ENCODE measurements at regions not wholly inside any gene's neighbourhood (a gene's known extent, or its start where the extent isn't known, plus 50 kb on each side); places are given as distances from the start of the nearest gene placed in this dataset.

DNA sequence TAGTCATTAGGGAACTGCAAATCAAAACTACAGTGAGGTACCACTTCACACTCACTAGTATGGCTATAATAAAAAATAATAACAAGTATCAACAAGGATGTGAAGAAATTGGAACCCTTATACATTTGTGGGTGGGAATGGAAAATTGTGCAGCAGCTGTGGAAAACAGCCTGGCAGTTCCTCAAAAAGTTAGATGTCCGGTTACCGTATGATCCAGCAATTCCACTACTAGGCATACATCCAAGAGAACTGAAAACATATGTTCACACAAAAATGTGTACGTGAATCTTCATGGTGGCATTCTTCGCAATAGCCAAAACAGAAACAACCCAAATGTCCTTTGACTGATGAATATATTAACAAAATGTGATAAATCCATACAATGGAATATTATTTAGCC lies 187.9 kb upstream of the LYSMD4 start:
- DNase-seq, result no peak

DNA sequence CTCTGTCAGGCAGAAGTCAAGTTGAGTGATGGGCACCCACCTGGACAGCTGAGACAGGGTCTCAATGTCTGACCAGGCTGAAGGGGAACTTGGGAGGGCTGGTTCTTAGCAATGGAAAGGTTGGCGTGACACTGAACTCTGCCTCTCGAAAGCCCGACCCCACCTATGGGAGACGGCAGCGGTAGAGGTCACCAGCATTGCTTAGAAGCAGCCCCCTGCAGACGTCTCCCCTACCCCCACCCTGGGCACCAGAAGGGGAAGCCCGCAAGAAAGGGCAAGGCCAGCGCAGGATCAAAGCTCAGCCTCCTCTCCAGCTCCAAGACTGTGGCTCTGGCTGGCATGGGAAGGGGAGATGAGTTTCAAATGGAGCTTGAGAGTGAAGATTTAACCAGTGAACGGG lies 184.8 kb upstream of the LYSMD4 start:
- no peak for DNase-seq

DNA sequence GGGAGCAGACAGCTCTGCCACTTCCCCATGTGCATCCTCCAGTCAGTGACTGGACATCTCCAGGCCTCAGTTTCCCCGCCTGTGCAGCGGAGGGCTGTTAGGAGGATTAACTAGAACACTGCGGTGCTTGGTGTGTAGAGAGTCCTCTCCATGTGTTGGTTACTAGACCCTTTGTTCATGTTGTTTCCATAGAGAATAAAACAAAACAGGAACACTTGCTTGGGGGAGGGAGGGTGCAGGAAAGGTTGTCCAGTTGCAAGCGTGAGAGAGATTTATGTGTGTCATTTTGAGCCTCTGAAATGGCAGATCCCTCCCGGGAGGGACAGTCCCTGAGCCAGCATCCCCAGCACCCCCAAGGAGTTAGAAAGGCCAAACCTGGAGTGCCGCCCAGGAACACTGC lies 184.0 kb upstream of the LYSMD4 start:
- no peak for DNase-seq

DNA sequence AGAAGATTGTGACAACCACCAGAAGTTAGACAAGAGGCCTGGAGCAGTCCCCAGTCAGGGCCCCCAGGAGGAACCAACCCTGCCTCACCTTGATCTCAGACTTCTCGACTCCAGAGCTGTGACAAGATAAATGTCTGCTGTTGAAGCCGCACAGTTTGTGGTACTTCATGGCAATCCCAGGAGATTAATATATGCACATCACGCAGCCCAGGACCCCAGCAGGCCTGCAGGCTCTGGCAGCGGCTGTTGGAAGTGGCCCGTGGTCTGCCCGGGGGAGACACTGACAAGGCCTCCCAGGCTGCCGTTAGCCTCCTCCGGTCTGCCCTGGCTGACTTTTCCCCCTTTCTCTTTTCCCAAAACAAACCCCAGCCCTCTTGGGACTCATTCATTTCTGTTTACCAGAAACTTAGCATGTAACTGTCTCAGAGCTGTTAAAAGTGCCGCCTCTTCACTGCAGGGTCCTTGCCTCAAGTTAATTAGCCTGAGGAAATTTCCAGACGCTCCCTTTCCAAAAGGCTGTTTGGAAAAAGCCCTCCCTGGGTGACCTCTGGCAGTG lies 183.5 kb upstream of the LYSMD4 start:
- no peak for DNase-seq

DNA sequence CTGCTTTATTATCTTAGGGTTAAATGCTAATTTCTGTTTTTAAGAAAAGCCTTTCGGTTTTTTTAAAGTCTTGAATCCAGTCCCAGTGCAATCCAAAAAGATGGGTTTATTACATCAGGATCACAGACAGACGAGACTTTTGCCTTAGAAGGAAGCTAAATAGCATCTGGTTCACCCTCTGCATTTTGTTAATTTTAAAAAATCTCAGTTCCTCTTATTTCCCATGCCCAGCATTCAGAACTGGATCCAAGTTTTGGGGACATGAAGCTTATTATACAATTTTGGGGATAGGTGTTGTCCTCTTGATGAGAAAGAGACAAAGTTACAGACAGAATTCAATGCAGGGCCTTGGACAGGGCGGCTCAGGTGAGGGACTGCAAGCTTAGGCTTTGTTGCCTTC lies 181.5 kb upstream of the LYSMD4 start:
- DNase-seq, result no peak

DNA sequence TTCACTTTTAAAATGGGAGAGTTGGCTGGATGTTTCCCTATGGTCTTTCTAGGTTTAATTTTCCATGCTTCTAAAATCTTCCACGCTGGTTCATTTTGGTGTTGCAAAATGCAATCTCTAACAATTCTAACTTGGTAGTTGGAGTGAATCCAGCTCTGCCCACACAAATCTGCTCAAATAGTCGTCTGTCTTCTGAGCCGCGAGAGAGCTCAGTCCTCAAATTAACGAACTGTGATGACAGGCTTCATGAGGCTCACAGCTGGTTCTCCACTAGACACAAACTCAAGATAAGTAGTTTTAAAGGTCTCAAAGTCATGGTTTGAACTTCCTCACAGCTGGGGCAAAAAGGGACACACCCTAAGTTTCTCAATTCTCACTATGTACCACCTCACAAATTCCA lies 178.6 kb upstream of the LYSMD4 start:
- DNase-seq, result peak; percentile 66

DNA sequence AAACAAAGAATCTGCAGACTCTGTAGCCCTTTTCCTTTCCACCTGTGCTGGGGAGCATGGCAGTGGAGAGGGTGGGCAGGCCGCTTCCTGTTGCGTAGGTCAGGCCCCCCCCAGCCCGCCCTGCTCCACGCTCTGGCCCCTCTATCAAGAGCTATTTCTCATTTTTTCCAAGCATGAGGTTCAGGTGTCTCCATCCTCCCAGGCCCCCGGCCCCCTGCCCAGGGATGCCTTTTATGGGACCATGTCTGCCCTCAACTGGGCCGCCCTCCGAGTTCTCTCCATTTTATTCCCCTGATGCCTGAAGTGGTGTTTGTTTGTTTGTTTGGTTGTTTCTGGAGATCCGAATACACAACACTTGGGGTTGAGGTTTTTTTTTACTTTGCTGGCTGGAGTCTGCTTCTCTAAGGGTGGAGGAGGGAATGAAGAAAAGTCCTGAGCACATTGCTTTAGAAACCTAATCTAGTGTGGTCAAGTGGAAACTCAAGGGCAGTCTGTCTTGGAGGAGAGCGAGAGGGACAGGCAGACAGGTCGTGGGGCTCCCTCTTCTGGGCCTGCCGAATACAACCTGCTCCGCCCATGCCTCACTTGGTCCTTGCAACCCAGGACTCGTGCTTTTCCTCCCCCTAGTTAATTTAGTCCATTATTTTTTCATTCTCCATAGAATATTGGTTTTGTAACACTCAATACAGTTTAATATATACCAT lies 176.5 kb upstream of the LYSMD4 start:
- peak; percentile 68 for DNase-seq

DNA sequence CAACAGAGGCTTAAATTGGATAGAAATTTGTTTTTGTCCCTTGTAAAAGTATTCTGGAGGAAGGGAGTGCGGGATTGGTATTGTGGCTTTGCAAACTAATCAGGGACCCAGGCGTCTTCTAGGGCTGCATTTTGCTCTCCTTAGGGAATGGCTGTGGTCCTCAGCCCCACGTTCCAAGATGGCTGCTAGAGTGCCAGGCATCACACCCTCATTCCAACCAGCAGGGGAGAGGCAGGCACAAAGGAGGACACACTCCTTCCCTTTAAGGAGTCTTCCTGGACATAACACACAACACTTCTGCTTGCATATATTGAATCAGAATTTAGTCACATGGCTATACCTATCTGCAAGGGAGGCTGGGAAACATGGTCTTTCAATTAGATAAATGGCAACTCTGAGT lies 174.5 kb upstream of the LYSMD4 start:
- DNase-seq, result no peak

DNA sequence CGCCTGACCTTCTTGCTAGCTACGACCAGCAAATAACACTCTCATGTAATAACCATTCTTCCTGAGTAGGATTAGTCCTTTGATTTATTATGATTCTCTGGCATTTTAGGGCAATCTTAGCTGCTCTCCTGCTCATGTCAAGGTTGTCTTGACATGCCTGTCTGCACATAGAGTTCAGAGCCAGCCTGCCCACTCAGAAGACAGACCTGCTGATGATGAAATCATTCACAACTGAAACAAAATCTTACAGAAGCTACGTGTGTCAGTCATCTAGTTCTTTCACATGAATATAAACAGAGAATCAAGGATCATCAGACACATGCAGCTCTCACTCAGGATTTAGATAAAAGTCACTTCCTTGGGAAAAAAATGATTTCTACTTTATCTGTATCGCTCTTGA lies 173.6 kb upstream of the LYSMD4 start:
- no peak for DNase-seq

DNA sequence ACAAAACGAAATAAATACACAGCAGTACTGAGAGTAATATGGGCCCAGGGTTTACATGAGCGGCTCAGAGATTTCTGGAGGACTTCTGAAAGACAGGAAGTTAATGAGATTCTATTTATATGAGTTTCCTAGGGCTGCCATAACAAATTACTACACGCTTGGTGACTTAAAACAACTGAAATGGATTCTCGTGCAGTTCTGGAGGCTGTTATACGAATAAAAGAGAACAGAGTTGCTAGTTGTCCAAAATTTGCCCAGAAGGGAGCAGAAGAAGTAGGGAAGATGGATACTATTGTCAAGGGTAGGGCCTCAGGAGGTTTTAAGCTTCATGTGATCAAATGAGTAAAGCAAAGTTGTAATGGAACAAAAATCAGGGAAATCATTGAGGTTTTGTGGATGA lies 173.1 kb upstream of the LYSMD4 start:
- DNase-seq, result no peak

DNA sequence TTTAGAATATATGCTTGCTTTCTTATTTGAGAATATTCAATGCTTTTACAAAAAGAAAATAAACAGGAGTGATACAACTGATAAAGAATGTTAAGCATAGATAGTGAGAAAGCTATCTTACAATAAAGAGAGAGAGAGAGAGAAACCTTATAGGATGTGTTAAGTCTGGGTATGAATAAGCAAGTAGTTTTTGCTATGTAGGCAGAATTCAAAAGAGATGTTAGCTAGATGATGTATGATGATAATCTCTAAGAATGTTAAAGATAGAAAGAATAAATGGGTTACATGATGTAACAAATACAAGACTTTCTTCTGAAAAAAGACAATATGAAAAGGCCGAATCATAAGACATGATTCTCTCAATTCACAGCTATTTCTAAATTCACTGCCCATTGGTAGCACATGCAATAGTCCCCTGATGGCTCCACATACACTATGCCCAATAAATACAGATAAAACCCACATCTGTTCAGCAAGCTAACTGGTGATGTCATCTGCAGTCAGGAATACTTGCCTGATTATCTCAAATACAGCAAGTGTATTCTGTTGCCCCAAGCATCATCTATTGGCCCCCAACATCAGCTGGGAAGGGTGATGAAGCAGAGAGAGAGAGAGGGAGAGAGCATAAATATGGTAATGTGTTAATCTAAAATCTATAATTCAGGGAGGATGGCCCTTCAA lies 169.2 kb upstream of the LYSMD4 start:
- DNase-seq, result no peak

DNA sequence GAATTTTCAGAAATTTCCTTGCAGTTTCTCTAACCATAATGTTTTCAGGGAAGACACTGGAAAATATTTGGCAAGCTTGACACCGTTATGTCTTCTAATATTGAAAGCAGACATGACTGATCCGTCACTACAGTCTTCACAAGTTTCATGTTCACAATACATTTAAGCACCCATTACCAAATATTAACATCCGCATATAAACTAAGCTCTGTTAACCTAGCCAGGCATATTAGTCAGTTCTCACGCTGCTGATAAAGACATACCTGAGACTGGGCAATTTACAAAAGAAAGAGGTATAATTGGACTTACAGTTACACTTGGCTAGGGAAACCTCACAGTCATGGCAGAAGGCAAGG lies 162.7 kb upstream of the LYSMD4 start:
- DNase-seq, result no peak

DNA sequence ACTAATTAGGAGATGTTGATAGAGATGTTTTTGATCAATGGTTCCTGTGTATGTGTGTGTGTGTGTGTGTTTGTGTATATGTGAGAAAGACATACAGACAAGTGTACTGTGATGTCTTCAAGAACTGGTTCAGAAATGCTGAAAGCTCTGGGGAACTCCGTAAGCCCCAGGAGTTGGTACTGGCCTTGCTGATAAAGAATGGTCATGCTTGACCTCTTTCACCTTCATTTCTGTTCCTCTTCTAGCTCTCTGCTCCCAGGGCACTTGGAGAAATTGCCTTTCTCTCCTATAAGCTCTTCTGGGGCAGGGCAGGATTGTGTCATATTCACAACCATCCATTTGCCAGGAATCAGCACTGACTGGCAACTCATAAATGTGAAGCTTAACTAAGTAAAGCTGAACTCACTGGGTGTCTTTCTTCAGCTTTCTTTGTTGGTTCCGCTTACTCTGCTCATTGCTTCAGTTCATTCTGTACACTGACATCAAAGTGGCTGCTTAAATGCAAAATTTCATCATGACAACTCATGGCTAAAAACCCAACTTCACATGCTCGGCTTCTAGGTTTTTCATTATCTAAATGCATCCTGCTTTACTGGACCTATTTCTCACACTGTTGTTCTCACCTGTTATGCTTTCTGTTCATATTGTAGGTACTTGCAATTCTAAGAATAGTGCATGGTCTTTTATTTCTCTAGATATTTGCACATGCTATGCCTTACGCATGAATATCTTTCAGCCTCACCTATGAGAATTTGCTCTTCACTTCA lies 162.1 kb upstream of the LYSMD4 start:
- no peak for DNase-seq

DNA sequence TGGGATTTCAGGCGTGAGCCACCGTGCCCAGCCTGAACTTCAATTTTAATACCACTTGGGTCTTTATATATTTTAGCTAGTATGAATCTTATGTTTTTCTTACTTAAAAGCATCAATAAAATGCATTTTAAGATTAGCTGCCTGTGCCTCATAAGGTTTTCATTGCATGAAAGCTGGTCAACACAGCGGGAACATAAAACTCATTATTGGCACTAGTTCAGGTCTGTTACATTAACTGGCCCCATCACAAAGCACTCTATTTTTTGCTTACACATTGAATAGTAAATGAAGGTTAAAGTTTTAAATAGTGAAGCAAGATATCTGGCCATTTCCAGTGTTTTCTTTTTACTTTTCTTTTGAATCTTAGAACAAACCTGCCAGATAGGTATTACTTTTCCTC lies 145.6 kb upstream of the LYSMD4 start:
- no peak for DNase-seq

DNA sequence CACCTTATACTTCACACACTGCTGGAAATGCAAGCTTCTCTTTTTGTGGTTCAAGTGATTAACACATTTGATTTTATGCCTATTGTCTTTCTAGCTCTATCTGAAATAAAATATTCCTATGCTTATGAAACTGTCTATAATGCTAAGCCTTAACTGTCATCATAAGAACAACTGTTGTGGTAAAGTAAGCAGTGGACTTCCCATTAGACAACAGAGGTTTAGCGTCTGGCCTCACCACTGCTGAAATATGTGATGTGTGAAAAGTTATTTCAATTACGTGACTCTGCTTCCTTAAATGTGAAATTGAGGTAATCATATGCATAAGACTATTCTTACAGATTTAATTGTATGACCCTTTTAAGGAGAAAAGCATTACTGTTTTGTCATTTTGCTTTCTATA lies 140.2 kb upstream of the LYSMD4 start:
- DNase-seq, result no peak

DNA sequence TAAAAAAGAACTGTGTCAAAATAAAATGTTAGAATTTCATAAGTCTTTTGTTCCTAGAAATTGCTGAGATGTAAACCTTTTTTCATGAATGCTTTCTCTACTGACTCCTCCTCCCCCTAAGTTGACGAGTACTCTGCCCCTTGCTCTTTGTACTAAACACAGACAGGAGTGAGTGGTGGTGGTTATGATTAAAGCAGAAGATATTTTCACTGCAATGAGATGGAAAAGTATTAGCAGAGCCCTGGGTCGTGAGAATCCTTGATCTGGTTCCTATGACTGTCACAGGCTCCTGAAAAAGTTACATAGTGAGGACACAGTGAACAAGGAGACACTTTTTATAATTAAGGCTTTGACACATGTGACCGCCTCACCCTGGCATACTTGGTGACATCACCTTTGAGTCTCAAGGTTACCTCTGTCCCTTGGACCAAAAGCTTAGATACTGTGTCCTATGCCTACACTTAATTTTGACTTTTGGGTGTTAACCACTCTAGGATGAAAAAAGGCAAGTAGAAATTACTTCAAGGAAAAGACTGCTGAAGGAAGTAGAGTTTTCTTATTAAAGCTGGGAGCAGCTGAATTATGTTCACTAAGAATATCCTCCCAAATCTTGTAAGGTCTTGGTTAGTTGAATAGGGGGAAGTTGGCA lies 130.4 kb upstream of the LYSMD4 start:
- no peak for DNase-seq

DNA sequence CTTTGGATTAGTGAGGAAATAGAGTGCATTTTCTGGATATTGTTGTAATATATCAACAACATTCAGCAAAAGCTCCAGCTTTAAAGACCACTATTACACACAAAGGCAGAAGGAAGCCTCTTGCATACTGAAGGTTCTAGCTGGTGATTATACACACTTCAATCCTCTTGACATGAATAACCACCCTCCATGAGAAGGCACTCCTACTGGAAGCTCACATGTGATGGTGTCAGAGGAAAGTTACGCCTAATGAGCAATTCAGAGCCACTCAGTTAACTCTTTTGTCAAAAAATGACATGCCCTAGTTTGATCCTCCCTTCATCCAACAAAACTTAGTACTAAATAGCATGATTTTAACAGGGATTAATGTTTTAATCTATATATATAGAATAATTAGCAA lies 124.6 kb upstream of the LYSMD4 start:
- no peak for DNase-seq

DNA sequence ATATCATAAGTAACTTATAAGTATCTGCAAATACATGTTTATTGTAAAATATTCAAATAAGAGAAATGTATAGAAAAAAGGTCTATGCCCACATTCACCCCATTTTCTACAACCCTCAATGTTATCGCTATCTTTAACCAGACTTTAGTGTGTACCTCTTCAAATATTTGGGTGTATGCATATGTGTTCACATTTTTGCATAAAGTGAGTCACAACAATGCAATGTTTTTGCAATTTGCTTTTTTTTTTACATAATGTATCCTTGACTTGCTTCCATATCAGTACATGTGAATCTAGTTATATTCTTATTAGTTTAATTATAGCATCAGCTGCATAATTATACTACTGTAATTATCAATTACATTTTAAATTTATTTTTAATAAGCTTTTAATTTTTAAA lies 117.3 kb upstream of the LYSMD4 start:
- no peak for DNase-seq

DNA sequence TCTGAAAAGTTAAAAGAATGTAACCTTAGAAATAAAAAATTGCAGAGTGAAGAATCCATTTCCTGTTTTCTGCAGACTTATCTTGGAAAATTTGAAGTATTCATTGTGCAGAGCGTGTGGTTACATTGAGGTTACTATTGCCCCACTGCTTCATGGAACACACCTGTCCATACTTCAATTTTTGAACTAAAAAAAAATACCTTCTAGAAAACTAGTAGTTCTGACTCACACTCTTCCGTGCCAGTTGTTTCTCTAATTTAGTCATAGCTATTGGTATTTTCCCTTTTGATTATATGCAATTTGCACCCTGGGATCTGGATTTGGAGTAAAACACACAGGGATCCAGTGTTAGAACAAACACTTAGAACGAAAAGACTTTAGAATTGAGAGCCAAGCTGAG lies 111.8 kb upstream of the LYSMD4 start:
- no peak for DNase-seq

DNA sequence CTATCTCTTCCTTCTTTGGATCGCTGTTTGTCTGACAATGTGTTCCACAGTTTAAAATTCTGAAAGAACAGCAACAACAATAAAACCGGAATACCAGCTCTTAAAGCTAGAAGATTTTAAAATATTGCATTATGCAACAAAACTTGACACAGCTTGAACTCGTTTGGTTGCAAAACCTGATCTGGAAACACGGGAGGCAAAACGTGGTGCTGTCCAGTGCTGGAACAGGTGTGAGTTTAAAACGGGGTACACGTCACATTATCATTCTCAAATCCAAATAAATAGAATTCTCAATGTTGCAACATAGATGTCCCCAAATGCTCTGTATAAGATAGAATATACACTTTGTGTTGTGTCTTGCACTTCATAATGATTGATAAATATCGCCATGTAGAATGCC lies 110.9 kb upstream of the LYSMD4 start:
- no peak for DNase-seq

DNA sequence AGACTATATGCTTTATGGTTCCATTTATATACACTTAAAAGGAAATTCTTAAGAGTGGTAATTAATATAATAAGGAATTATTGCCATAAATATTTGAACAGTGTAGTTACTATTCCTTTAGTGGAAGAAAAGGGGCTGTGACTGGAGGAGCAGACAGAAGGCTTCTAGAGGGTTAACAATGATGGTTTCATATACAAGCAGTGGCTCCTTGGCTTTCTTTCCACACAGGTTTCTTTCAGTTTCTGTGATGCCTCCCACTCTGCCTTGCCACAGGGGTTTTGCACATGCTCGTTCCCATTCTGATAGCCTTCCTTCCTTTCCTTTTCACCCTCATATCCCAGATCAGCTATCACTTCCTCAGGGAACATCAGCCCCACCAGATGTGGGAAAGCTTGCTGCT lies 108.8 kb upstream of the LYSMD4 start:
- DNase-seq, result no peak

DNA sequence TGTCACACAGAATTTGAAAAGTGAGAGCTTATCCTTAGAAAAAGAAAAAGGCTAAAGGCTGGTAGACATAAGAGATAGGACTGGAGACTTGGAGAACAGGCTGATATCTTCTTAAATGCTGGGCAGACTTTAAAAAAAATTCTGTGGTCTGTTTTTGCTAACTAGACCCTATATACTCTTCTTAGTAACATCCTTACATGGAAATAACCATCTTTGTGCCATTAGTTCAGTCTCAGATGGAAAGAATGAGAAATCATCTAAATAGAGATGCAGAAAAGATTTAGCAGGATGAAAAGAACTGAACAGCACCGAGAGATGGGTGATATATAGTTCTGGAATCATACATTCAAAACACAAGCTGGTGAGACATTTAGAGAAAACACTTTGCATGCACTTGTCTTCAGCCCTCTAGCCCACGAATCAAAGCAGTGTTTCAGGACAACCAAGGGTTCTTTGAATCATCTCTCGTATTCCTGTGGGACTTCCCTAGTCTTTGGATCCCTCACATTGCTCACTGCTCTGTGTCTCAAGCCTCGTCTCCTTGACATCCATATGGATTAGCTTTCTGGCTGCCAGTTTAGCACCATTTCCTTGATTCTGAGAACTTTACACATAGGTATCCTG lies 93.0 kb upstream of the LYSMD4 start:
- no peak for DNase-seq
